ENCODE measurements at regions not wholly inside any gene's neighbourhood (a gene's known extent, or its start where the extent isn't known, plus 50 kb on each side); places are given as distances from the start of the nearest gene placed in this dataset.

DNA sequence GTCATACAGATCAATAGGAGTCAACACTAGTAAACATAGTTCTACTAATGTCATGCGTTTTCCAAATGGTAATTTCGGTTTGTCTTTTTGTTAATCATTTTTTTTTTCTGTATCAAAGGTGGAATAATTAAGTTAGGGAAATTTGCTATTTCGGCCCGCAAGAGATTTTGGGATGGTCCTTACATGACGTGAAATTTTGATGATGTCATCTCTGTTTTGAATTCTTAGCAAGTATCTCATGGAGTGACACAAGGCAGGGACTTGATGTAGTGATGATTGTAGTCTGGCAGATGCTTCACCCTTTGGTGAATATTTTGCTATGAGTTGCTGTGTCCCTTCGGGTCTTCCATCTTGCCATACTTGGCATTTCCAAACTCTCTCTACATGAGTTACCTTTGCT, 608.0 kb downstream of the BCKDHB start:
- TF ChIP-seq, protein P1, sequence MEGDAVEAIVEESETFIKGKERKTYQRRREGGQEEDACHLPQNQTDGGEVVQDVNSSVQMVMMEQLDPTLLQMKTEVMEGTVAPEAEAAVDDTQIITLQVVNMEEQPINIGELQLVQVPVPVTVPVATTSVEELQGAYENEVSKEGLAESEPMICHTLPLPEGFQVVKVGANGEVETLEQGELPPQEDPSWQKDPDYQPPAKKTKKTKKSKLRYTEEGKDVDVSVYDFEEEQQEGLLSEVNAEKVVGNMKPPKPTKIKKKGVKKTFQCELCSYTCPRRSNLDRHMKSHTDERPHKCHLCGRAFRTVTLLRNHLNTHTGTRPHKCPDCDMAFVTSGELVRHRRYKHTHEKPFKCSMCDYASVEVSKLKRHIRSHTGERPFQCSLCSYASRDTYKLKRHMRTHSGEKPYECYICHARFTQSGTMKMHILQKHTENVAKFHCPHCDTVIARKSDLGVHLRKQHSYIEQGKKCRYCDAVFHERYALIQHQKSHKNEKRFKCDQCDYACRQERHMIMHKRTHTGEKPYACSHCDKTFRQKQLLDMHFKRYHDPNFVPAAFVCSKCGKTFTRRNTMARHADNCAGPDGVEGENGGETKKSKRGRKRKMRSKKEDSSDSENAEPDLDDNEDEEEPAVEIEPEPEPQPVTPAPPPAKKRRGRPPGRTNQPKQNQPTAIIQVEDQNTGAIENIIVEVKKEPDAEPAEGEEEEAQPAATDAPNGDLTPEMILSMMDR (IDR thresholded peaks at IDR 0.05; ENCODE audit: low read length) = no peak
- no peak for TF ChIP-seq EZH2 (IDR thresholded peaks at IDR 0.05; ENCODE audit: borderline replicate concordance, low read length)

All from OCI-LY1 (cell line).